PC-9 (cell line): ENCODE measurements at regions not wholly inside any gene's neighbourhood (a gene's known extent, or its start where the extent isn't known, plus 50 kb on each side); places are given as distances from the start of the nearest gene placed in this dataset.

ENCODE experiments used
- CTCF ChIP-seq: fragments of 200-600 bp; sonication (generic); conservative IDR thresholded peaks from 2 replicates; pipeline ENCODE4 v1.6.1; 2017; ENCODE audit warnings: mixed run types, antibody characterized with exemption, mild to moderate bottlenecking, moderate library complexity
- EZH2 ChIP-seq: fragments of 200-600 bp; sonication (generic); IDR thresholded peaks from 2 replicates; pipeline ENCODE4 v1.8.0; 2017; ENCODE audit warnings: antibody characterized with exemption, low read depth

- TF ChIP-seq CTCF = no peak
- TF ChIP-seq EZH2 = no peak
These were observed 76.2 kb upstream of the TMEM168 start for GRCh38 chr7:112866424-112866823.
